IMR-90 (cell line): ENCODE measurements at regions not wholly inside any gene's neighbourhood (a gene's known extent, or its start where the extent isn't known, plus 50 kb on each side); places are given as distances from the start of the nearest gene placed in this dataset.

Experiments used
- ATAC-seq: fragments of 200-7000 bp; cut with Tn5 transposase; 2 replicates; pipeline ENCODE4 v1.9.1; 2020; ENCODE audit warnings: low read depth, mild to moderate bottlenecking, moderate library complexity
- BruUV-seq: library from RNA; stranded (reverse); fragments of 400-500 nt; replicated peaks from 2 replicates; lab custom pipeline; 2021; lab: Mats Ljungman, UMichigan
- CTCF ChIA-PET: fragments of 300-600 bp; formaldehyde crosslinking; extraction: SDS; loops from one replicate; lab custom pipeline; 2021; ENCODE audit warnings: antibody characterized with exemption; lab: Yijun Ruan, JAX
- POLR2A ChIA-PET: fragments of 300-600 bp; sonication (Branson Sonifier 250); formaldehyde crosslinking; loops from one replicate; lab custom pipeline; 2022; ENCODE audit warnings: antibody characterized with exemption; ENCODE audit not compliant: unreplicated experiment; lab: Charles Lee
- DNase-seq: peaks from one replicate; pipeline ENCODE4 v3.0.0; 2013
- H2AFZ ChIP-seq: replicated peaks from 2 replicates; pipeline ENCODE3; 2013; ENCODE audit warnings: low read length, mild to moderate bottlenecking; ENCODE audit not compliant: poor library complexity
- H2AK5ac ChIP-seq: 2 replicates; pipeline ENCODE4 v1.6.1; 2013; ENCODE audit warnings: low read depth, low read length, inconsistent platforms
- H2AK9ac ChIP-seq: replicated peaks from 2 replicates; pipeline ENCODE3; 2013; ENCODE audit warnings: mild to moderate bottlenecking, low read depth, low read length, moderate library complexity; ENCODE audit not compliant: poor library complexity
- H2BK120ac ChIP-seq: 2 replicates; pipeline ENCODE4 v1.6.1; 2013; ENCODE audit warnings: low read depth, low read length, inconsistent platforms
- H2BK15ac ChIP-seq: 3 replicates; pipeline ENCODE4 v1.6.1; 2013; ENCODE audit warnings: low read depth, low read length, inconsistent platforms
- H2BK20ac ChIP-seq: 2 replicates; pipeline ENCODE4 v1.6.1; 2013; ENCODE audit warnings: low read depth, mild to moderate bottlenecking, inconsistent platforms, low read length, moderate library complexity
- H2BK5ac ChIP-seq: 2 replicates; pipeline ENCODE4 v1.6.1; 2013; ENCODE audit warnings: mild to moderate bottlenecking, low read depth, low read length, inconsistent platforms; ENCODE audit not compliant: poor library complexity, severe bottlenecking
- H3K14ac ChIP-seq: replicated peaks from 2 replicates; pipeline ENCODE4 v1.6.1; 2013; ENCODE audit warnings: low read depth, low read length, inconsistent platforms
- H3K18ac ChIP-seq: 2 replicates; pipeline ENCODE4 v1.6.1; 2013; ENCODE audit warnings: low read depth, low read length, control low read depth
- H3K23ac ChIP-seq: 2 replicates; pipeline ENCODE4 v1.6.1; 2013; ENCODE audit warnings: low read depth, low read length, inconsistent platforms
- H3K27ac ChIP-seq: 2 replicates; pipeline ENCODE4 v1.5.1; 2013; ENCODE audit warnings: mild to moderate bottlenecking, control low read depth, low read length; ENCODE audit not compliant: insufficient read depth
- H3K27me3 ChIP-seq: 2 replicates; pipeline ENCODE4 v1.6.1; 2013; ENCODE audit warnings: low read length; ENCODE audit not compliant: control insufficient read depth, insufficient read depth
- H3K36me3 ChIP-seq: 2 replicates; pipeline ENCODE4 v1.6.1; 2013; ENCODE audit warnings: low read length, mixed read lengths; ENCODE audit not compliant: control insufficient read depth, insufficient read depth
- H3K4ac ChIP-seq: 2 replicates; pipeline ENCODE4 v1.6.1; 2013; ENCODE audit warnings: low read depth, low read length, inconsistent platforms
- H3K4me1 ChIP-seq: 2 replicates; pipeline ENCODE4 v1.6.1; 2013; ENCODE audit warnings: low read length, mixed read lengths; ENCODE audit not compliant: control insufficient read depth, insufficient read depth
- H3K4me2 ChIP-seq: 2 replicates; pipeline ENCODE4 v1.6.1; 2013; ENCODE audit warnings: low read depth, mild to moderate bottlenecking, control low read depth, low read length, moderate library complexity
- H3K4me3 ChIP-seq: 2 replicates; pipeline ENCODE4 v1.5.1; 2013; ENCODE audit warnings: low read depth, mild to moderate bottlenecking, control low read depth, low read length, moderate library complexity; ENCODE audit not compliant: insufficient read depth
- H3K56ac ChIP-seq: 2 replicates; pipeline ENCODE4 v1.6.1; 2013; ENCODE audit warnings: low read length, inconsistent platforms; ENCODE audit not compliant: insufficient read depth; ENCODE audit errors: extremely low read depth
- H3K79me1 ChIP-seq, 2 experiments: 2 replicates each; pipeline ENCODE4 v1.6.1; 2013; ENCODE audit warnings: low read length in 2 of 2, inconsistent platforms in 1 of 2, low read depth in 1 of 2
- H3K9ac ChIP-seq: 2 replicates; pipeline ENCODE4 v1.6.1; 2013; ENCODE audit warnings: low read depth, low read length, control low read depth
- H3K9me1 ChIP-seq: 2 replicates; pipeline ENCODE4 v1.6.1; 2013; ENCODE audit warnings: low read length, inconsistent platforms; ENCODE audit not compliant: insufficient read depth
- H3K9me3 ChIP-seq: 2 replicates; pipeline ENCODE4 v1.6.1; 2013; ENCODE audit warnings: low read length; ENCODE audit not compliant: control insufficient read depth, insufficient read depth
- H4K20me1 ChIP-seq: 2 replicates; pipeline ENCODE4 v1.6.1; 2013; ENCODE audit warnings: low read length, inconsistent platforms; ENCODE audit not compliant: insufficient read depth
- H4K5ac ChIP-seq: 2 replicates; pipeline ENCODE4 v1.6.1; 2013; ENCODE audit warnings: mild to moderate bottlenecking, low read depth, low read length, control low read depth
- H4K8ac ChIP-seq, 2 experiments: 2 replicates each; pipeline ENCODE4 v1.6.1; 2013; ENCODE audit warnings: low read depth in 2 of 2, low read length in 2 of 2, control low read depth in 1 of 2, inconsistent platforms in 1 of 2
- H4K91ac ChIP-seq: 2 replicates; pipeline ENCODE4 v1.6.1; 2013; ENCODE audit warnings: low read depth, low read length, inconsistent platforms; ENCODE audit not compliant: insufficient read depth
- CEBPB ChIP-seq: IDR thresholded peaks from 2 replicates; pipeline ENCODE4 v1.6.1; 2012; ENCODE audit warnings: low read depth, low read length, improper control_type of control experiment
- CHD1 ChIP-seq: IDR thresholded peaks from 2 replicates; pipeline ENCODE4 v1.6.1; 2012; ENCODE audit warnings: low read depth, low read length, improper control_type of control experiment
- ELK1 ChIP-seq: fragments of 150-350 bp; IDR thresholded peaks from 2 replicates; pipeline ENCODE4 v1.6.1; 2016; ENCODE audit warnings: low read depth, mild to moderate bottlenecking, low read length, moderate library complexity, borderline replicate concordance
- MAFK ChIP-seq: IDR thresholded peaks from 2 replicates; pipeline ENCODE4 v1.6.1; 2012; ENCODE audit warnings: low read depth, low read length, improper control_type of control experiment
- MAZ ChIP-seq: IDR thresholded peaks from 2 replicates; pipeline ENCODE4 v1.6.1; 2012; ENCODE audit warnings: low read depth, mild to moderate bottlenecking, low read length, improper control_type of control experiment, moderate library complexity, borderline replicate concordance
- POLR2A ChIP-seq: IDR thresholded peaks from 2 replicates; pipeline ENCODE4 v1.6.1; 2012; ENCODE audit warnings: mild to moderate bottlenecking, low read depth, low read length
- RAD21 ChIP-seq: IDR thresholded peaks from 2 replicates; pipeline ENCODE4 v1.6.1; 2012; ENCODE audit warnings: low read length, improper control_type of control experiment
- USF2 ChIP-seq: fragments of 150-350 bp; IDR thresholded peaks from 2 replicates; pipeline ENCODE4 v1.6.1; 2017; ENCODE audit warnings: mild to moderate bottlenecking, antibody characterized with exemption, low read length, low read depth
- WGBS, 2 experiments: methylation state at CpG; one replicate each; pipeline versions ENCODE4 v1.1.5 to v1.1.7; 2013; ENCODE audit warnings: missing lambda C conversion rate in 2 of 2; ENCODE audit not compliant: insufficient read length in 1 of 2; ENCODE audit errors: extremely low coverage in 2 of 2; 5-methylcytosine and 5-hydroxymethylcytosine counted together
- dilution Hi-C: fragments of 300-500 bp; cut with HindIII; formaldehyde crosslinking; loops from one replicate; pipeline ENCODE4 v1.14.3; 2018; ENCODE audit warnings: low sequenced_read_pairs; ENCODE audit not compliant: unreplicated experiment
- in situ Hi-C: fragments of 300-500 bp; cut with MboI; formaldehyde crosslinking; loops from 3 replicates; pipeline ENCODE4 v1.14.3; 2019; ENCODE audit warnings: low sequenced_read_pairs, inconsistent platforms, mixed read lengths
- intact Hi-C: fragments of 100-400 bp; cut with micrococcal nuclease; formaldehyde crosslinking; loops from 2 replicates; pipeline ENCODE4 v1.10.0; 2022
- TF ChIP-seq, protein P1 (sequence below): conservative IDR thresholded peaks from 2 replicates; pipeline ENCODE4 v1.5.1; 2012; ENCODE audit warnings: mild to moderate bottlenecking, low read depth, low read length, improper control_type of control experiment

GRCh38 chr6:145132709-145133108, 602.6 kb downstream of the EPM2A start:
- dilution Hi-C loops (no loop called here), in situ Hi-C loops (loop anchor here (10.0 kb wide), 1 partner anchor 548 kb away; no protein-coding TSS in a partner anchor), intact Hi-C loops (no loop called here)
- no peak overlapping the region for H2AK9ac ChIP-seq
- H2AK5ac ChIP-seq: no peak overlapping the region
- no peak overlapping the region for H3K56ac ChIP-seq
- H3K18ac ChIP-seq: no peak overlapping the region
- no peaks in the 10 kb centered on the region for H4K20me1 ChIP-seq
- POLR2A ChIA-PET: no interaction called here
- no peak overlapping the region for H2BK5ac ChIP-seq
- DNase-seq (no peak), ATAC-seq (no peak)
- no peak overlapping the region for H3K14ac ChIP-seq
- WGBS, 2 experiments: no CpG with 5 or more reads among the region's 2 CpGs
- no peak overlapping the region for H3K4me3 ChIP-seq
- H2AFZ ChIP-seq: no peak overlapping the region
- H3K23ac ChIP-seq: no peak overlapping the region
- H4K8ac ChIP-seq: no peak overlapping the region
- H4K5ac ChIP-seq: no peak overlapping the region
- no peak overlapping the region for H2BK120ac ChIP-seq
- H3K4ac ChIP-seq: no peak overlapping the region
- CTCF ChIA-PET: no interaction called here
- TF ChIP-seq USF2 (no peak), ELK1 (no peak), MAZ (no peak), CEBPB (no peak), POLR2A (no peak), RAD21 (no peak), MAFK (no peak), CHD1 (no peak)
- TF ChIP-seq, protein P1, sequence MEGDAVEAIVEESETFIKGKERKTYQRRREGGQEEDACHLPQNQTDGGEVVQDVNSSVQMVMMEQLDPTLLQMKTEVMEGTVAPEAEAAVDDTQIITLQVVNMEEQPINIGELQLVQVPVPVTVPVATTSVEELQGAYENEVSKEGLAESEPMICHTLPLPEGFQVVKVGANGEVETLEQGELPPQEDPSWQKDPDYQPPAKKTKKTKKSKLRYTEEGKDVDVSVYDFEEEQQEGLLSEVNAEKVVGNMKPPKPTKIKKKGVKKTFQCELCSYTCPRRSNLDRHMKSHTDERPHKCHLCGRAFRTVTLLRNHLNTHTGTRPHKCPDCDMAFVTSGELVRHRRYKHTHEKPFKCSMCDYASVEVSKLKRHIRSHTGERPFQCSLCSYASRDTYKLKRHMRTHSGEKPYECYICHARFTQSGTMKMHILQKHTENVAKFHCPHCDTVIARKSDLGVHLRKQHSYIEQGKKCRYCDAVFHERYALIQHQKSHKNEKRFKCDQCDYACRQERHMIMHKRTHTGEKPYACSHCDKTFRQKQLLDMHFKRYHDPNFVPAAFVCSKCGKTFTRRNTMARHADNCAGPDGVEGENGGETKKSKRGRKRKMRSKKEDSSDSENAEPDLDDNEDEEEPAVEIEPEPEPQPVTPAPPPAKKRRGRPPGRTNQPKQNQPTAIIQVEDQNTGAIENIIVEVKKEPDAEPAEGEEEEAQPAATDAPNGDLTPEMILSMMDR: no peak
- no peaks in the 10 kb centered on the region for H3K4me1 ChIP-seq
- no peaks in the 10 kb centered on the region for H3K36me3 ChIP-seq
- H3K27ac ChIP-seq: no peak overlapping the region
- H4K91ac ChIP-seq: no peak overlapping the region
- no peaks in the 10 kb centered on the region for H3K27me3 ChIP-seq
- no peak overlapping the region for H3K4me2 ChIP-seq
- no TSS peak for BruUV-seq
- H3K9ac ChIP-seq: no peak overlapping the region
- H3K9me1 ChIP-seq: no peaks in the 10 kb centered on the region
- no peaks in the 10 kb centered on the region for H3K9me3 ChIP-seq
- H2BK15ac ChIP-seq: no peak overlapping the region
- no peaks in the 10 kb centered on the region for H3K79me1 ChIP-seq
- H2BK20ac ChIP-seq: no peak overlapping the region
